ENCODE measurements at regions not wholly inside any gene's neighbourhood (a gene's known extent, or its start where the extent isn't known, plus 50 kb on each side); places are given as distances from the start of the nearest gene placed in this dataset.

DNA sequence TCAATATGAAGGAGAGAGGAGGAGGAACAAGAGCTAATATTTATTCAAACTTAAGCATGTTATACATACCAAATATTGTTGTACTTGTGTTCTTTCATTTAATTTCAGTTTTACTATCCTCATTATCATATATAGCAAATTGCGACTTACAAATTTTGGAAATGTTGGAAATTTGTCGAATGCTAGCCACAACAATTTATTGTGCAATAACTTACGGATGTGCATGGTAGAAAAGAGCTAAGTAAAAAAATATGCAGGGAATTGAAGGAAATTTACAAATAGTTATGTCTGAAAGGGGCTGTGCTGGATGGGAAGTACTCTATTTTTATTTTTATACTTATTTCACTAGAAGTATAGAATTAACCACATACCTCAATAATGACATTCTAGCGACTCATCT, 376.3 kb downstream of the PCDH20 start:
- H2AFZ ChIP-seq (ENCODE audit: insufficient read depth, low read depth, low read length, poor library complexity, severe bottlenecking), result no peak overlapping the region
- Mint-ChIP-seq H3K27me3 (ENCODE audit: low read depth in 3 of 3) (peaks cover 0 to 1% (median 0%) of the 10 kb centered on the region in 3 donors), H3K36me3 (no peaks in the 10 kb centered on the region), H3K4me3 (no peak overlapping the region), H3K27ac (no peak overlapping the region), H3K9me3 (peaks cover 0 to 7% (median 4%) of the 10 kb centered on the region in 7 donors), H3K4me1 (no peaks in the 10 kb centered on the region)
- no CpG with 5 or more reads among the region's 4 CpGs for WGBS (ENCODE audit: insufficient coverage)
- H3K9me3 ChIP-seq (replicated peaks in 1 of 2; ENCODE audit: control insufficient read depth in 1 of 2, insufficient read depth in 1 of 2, low read length in 2 of 2), result no peaks in the 10 kb centered on the region
- H3K27ac ChIP-seq (ENCODE audit: low read depth in 1 of 2, low read length in 2 of 2), result no peak overlapping the region
- H3K9ac ChIP-seq (ENCODE audit: insufficient read depth, low read length, poor library complexity, severe bottlenecking), result no peak overlapping the region
- no peak overlapping the region for H3K4me2 ChIP-seq (replicated peaks; ENCODE audit: extremely low read depth, low read length, poor library complexity, severe bottlenecking)
- H4K20me1 ChIP-seq (ENCODE audit: insufficient read depth, low read length), result no peaks in the 10 kb centered on the region
- no peaks in the 10 kb centered on the region for H3K79me2 ChIP-seq (ENCODE audit: insufficient read depth, low read length)
- no peak for DNase-seq
- H3K4me1 ChIP-seq (ENCODE audit: control insufficient read depth in 1 of 2, insufficient read depth in 2 of 2, low read length in 2 of 2), result no peaks in the 10 kb centered on the region
- H3K36me3 ChIP-seq (replicated peaks in 1 of 2; ENCODE audit: control insufficient read depth in 1 of 2, insufficient read depth in 2 of 2, low read length in 2 of 2), result no peaks in the 10 kb centered on the region
- intact Hi-C loops (cut with micrococcal nuclease), result no loop called here
- TF ChIP-seq, protein P1, sequence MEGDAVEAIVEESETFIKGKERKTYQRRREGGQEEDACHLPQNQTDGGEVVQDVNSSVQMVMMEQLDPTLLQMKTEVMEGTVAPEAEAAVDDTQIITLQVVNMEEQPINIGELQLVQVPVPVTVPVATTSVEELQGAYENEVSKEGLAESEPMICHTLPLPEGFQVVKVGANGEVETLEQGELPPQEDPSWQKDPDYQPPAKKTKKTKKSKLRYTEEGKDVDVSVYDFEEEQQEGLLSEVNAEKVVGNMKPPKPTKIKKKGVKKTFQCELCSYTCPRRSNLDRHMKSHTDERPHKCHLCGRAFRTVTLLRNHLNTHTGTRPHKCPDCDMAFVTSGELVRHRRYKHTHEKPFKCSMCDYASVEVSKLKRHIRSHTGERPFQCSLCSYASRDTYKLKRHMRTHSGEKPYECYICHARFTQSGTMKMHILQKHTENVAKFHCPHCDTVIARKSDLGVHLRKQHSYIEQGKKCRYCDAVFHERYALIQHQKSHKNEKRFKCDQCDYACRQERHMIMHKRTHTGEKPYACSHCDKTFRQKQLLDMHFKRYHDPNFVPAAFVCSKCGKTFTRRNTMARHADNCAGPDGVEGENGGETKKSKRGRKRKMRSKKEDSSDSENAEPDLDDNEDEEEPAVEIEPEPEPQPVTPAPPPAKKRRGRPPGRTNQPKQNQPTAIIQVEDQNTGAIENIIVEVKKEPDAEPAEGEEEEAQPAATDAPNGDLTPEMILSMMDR (IDR thresholded peaks at IDR 0.05), result no peak
- no peak overlapping the region for H3K4me3 ChIP-seq (replicated peaks in 1 of 3; ENCODE audit: low read depth in 2 of 3, low read length in 3 of 3)
- H3K27me3 ChIP-seq (ENCODE audit: control insufficient read depth in 2 of 2, insufficient read depth in 2 of 2, low read length in 2 of 2), result no peaks in the 10 kb centered on the region

DNA sequence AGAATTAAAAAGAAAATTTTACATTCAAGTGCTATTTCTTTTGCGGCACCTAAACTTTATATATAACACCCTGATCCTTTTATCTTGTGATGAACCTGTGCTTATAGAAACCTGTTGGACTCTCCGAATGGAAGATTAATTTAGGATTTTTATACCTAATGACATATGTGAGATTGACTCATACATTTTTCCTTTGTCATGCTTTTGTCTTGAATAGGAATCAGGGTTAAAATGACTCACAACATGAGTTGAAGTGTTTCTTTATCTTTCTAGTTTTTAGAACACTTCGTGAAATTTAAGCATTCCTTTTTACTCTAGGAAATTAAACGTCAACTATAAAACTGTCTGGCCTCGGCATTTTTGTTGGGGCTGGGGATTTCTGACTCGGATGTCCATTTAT, 378.9 kb downstream of the PCDH20 start:
- H3K27me3 Mint-ChIP-seq (ENCODE audit: low read depth in 3 of 3), result peaks cover 0 to 1% (median 0%) of the 10 kb centered on the region in 3 donors
- no peaks in the 10 kb centered on the region for H3K4me1 ChIP-seq (ENCODE audit: control insufficient read depth in 1 of 2, insufficient read depth in 2 of 2, low read length in 2 of 2)
- intact Hi-C loops (cut with micrococcal nuclease), result no loop called here
- no peak overlapping the region for H3K4me3 ChIP-seq (replicated peaks in 1 of 3; ENCODE audit: low read depth in 2 of 3, low read length in 3 of 3)
- H3K9me3 Mint-ChIP-seq, result peaks cover 0 to 7% (median 2%) of the 10 kb centered on the region in 7 donors
- no peak for DNase-seq
- no peak overlapping the region for H2AFZ ChIP-seq (ENCODE audit: insufficient read depth, low read depth, low read length, poor library complexity, severe bottlenecking)
- no peaks in the 10 kb centered on the region for H3K79me2 ChIP-seq (ENCODE audit: insufficient read depth, low read length)
- H3K27ac ChIP-seq (ENCODE audit: low read depth in 1 of 2, low read length in 2 of 2), result no peak overlapping the region
- H3K4me3 Mint-ChIP-seq, result no peak overlapping the region
- H3K36me3 ChIP-seq (replicated peaks in 1 of 2; ENCODE audit: control insufficient read depth in 1 of 2, insufficient read depth in 2 of 2, low read length in 2 of 2), result no peaks in the 10 kb centered on the region
- H3K27me3 ChIP-seq (ENCODE audit: control insufficient read depth in 2 of 2, insufficient read depth in 2 of 2, low read length in 2 of 2), result no peaks in the 10 kb centered on the region
- no peaks in the 10 kb centered on the region for H3K36me3 Mint-ChIP-seq
- no peak overlapping the region for H3K9ac ChIP-seq (ENCODE audit: insufficient read depth, low read length, poor library complexity, severe bottlenecking)
- WGBS (ENCODE audit: insufficient coverage), result no CpG with 5 or more reads among the region's 6 CpGs
- no peaks in the 10 kb centered on the region for H4K20me1 ChIP-seq (ENCODE audit: insufficient read depth, low read length)
- H3K4me2 ChIP-seq (replicated peaks; ENCODE audit: extremely low read depth, low read length, poor library complexity, severe bottlenecking), result no peak overlapping the region
- no peak overlapping the region for H3K27ac Mint-ChIP-seq
- TF ChIP-seq, protein P1 (IDR thresholded peaks at IDR 0.05), result no peak
- no peaks in the 10 kb centered on the region for H3K9me3 ChIP-seq (replicated peaks in 1 of 2; ENCODE audit: control insufficient read depth in 1 of 2, insufficient read depth in 1 of 2, low read length in 2 of 2)
- no peaks in the 10 kb centered on the region for H3K4me1 Mint-ChIP-seq

Measured in CD14-positive monocyte (primary cell).